ENCODE measurements at regions not wholly inside any gene's neighbourhood (a gene's known extent, or its start where the extent isn't known, plus 50 kb on each side); places are given as distances from the start of the nearest gene placed in this dataset.

DNA sequence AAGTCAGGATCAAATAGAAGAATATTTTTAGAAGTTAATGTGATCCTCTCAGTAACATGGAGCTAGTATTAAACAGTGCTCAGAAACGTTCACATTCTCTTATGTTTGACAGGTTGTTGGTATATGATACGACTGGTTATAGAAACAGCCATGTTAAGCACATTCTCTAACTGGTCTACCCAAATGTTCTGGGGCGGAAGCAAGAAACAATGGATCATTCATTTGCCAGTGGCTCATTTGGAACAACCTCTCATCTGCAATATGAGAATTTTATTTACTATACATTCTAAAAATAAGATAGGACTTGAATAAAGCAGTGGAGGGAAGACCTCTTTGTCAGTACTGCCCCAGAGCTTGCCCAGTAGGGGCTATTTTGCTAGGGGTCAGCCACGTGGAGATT is 167.1 kb upstream of the FAM98A start:
- TF ChIP-seq CTCF (conservative IDR thresholded peaks at IDR 0.05; ENCODE audit: low read depth, low read length) (no peak), EZH2 (IDR thresholded peaks at IDR 0.05; ENCODE audit: borderline replicate concordance, low read depth, low read length, poor library complexity, severe bottlenecking) (no peak)
